Ovary (tissue), 7 donors: ENCODE measurements at regions not wholly inside any gene's neighbourhood (a gene's known extent, or its start where the extent isn't known, plus 50 kb on each side); places are given as distances from the start of the nearest gene placed in this dataset.
"Not testable (repeated sequence)": the region's sequence is repeated elsewhere in the genome, so short reads cannot be mapped to it uniquely, and the experiment has no call there.

Experiments used
- DNase-seq, 5 donors: peaks; one replicate each; pipeline ENCODE4 v3.0.0-alpha.2; 2019 to 2020
- H3K27ac ChIP-seq, 2 donors: fragments of 200-600 bp; one replicate each; pipeline versions ENCODE4 v1.5.1 to v1.8.0; 2019 to 2022
- H3K27me3 ChIP-seq: fragments of 200-600 bp; one replicate; pipeline ENCODE4 v1.8.0; 2022
- H3K36me3 ChIP-seq: fragments of 200-600 bp; sonication (generic); one replicate; pipeline ENCODE4 v1.5.1; 2019
- H3K4me1 ChIP-seq: one replicate; pipeline ENCODE4 v1.8.1; 2013; ENCODE audit warnings: mild to moderate bottlenecking, moderate library complexity; ENCODE audit not compliant: insufficient read depth
- H3K4me3 ChIP-seq: fragments of 200-600 bp; sonication (generic); one replicate; pipeline ENCODE4 v1.5.1; 2017
- H3K9me3 ChIP-seq, 2 donors: fragments of 200-600 bp in 1 of 2; sonication (generic) in 1 of 2; one replicate each; pipeline versions ENCODE4 v1.5.1 to v1.8.1; 2013 to 2019; ENCODE audit warnings: mild to moderate bottlenecking in 1 of 2, moderate library complexity in 1 of 2
- EP300 ChIP-seq: sonication (generic); formaldehyde crosslinking; IDR thresholded peaks from one replicate; pipeline ENCODE4 v1.6.1; 2017; ENCODE audit warnings: antibody characterized with exemption
- POLR2A ChIP-seq: fragments of 450-650 bp; IDR thresholded peaks from one replicate; pipeline ENCODE4 v1.6.1; 2017; ENCODE audit warnings: antibody characterized with exemption, mild to moderate bottlenecking, moderate library complexity
- WGBS, 3 donors: extraction: QIAGEN DNeasy Blood & Tissue Kit in 1 of 3; methylation state at CpG; one replicate each; pipeline versions ENCODE4 v1.1.5 to v1.1.7; 2013 to 2017; 5-methylcytosine and 5-hydroxymethylcytosine counted together
- intact Hi-C, 4 donors: fragments of 100-400 bp; cut with DNase I; formaldehyde crosslinking; loops; one replicate each; pipeline versions ENCODE4 v1.11.0 to v1.15.1; 2022 to 2023
- TF ChIP-seq, protein P1 (sequence below), 3 donors: fragments of 450-650 bp in 2 of 3; fragments of 200-600 bp in 1 of 3; IDR thresholded peaks; one replicate each; pipeline versions ENCODE4 v1.5.1 to v1.8.0; 2016 to 2022; ENCODE audit warnings: antibody characterized with exemption in 3 of 3, mild to moderate bottlenecking in 1 of 3
- donor health status: DM: no; HTN: no; CAD: no; lungs with moderate emphysema.
- donor health status: DM: no; HTN: no; CAD: no.
- donor health status: Bipolar disorder and iron deficiency.
- donor health status: DM: no; HTN: no; CAD: no.
- donor health status: DM: yes; HTN: yes; CAD: no.

- TF ChIP-seq EP300 (no peak), POLR2A (no peak)
- TF ChIP-seq, protein P1, sequence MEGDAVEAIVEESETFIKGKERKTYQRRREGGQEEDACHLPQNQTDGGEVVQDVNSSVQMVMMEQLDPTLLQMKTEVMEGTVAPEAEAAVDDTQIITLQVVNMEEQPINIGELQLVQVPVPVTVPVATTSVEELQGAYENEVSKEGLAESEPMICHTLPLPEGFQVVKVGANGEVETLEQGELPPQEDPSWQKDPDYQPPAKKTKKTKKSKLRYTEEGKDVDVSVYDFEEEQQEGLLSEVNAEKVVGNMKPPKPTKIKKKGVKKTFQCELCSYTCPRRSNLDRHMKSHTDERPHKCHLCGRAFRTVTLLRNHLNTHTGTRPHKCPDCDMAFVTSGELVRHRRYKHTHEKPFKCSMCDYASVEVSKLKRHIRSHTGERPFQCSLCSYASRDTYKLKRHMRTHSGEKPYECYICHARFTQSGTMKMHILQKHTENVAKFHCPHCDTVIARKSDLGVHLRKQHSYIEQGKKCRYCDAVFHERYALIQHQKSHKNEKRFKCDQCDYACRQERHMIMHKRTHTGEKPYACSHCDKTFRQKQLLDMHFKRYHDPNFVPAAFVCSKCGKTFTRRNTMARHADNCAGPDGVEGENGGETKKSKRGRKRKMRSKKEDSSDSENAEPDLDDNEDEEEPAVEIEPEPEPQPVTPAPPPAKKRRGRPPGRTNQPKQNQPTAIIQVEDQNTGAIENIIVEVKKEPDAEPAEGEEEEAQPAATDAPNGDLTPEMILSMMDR (IDR thresholded peaks at IDR 0.05), result no peak
These were observed 252.9 kb downstream of the ARHGAP12 start for GRCh38 chr10:31675726-31676125.

DNA sequence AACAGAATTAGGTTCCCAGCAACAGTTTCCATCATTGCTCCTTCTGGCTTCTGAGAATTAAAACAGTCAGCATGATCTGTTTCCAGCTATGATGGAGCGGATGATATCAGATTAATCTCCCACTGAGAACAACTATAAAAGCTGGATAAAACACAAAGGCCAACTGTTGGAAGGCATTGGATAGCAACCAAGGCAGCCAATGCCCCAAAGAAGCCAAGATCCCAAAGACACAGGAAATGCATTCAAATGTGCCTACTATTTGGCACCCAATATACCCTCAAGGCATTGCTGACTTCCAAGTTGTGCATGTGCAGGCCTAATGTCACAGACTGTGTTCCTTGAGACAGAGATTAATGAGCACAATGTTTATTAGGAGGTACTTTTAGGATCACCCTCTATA, 259.3 kb downstream of the ARHGAP12 start:
- H3K27ac ChIP-seq, result no peak overlapping the region
- WGBS, 3 donors, result 87 to 100% (median 96%) methylated on average over 1 of the region's 1 CpG

More at GRCh38 chr10:31675726-31676125, 252.9 kb downstream of the ARHGAP12 start:
- DNase-seq, result no peak
- intact Hi-C loops, result no loop called here
- H3K27ac ChIP-seq, result no peak overlapping the region
- H3K4me1 ChIP-seq, result no peaks in the 10 kb centered on the region
- H3K36me3 ChIP-seq, result no peaks in the 10 kb centered on the region
- no peaks in the 10 kb centered on the region for H3K27me3 ChIP-seq
- no peaks in the 10 kb centered on the region for H3K9me3 ChIP-seq
- H3K4me3 ChIP-seq, result no peak overlapping the region

DNA sequence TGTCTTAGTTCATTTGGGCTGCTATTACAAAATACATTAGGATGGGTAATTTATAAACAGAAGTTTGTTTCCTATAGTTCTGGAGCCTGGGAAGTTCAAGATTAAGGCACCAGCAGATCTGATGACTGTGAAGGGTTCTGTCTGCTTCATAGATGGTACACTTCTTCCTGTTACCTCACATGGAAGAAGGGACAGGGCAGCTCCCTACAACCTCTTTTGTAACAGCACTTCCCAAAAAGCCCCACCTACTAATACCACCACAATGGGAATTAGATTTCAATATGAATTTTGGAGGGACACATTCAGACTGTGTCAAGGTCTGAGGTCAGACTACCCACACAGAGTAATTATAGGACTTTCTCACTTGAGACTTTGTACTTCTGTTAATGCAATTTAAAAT, 260.3 kb downstream of the ARHGAP12 start:
- H3K4me3 ChIP-seq, result no peak overlapping the region
- no peaks in the 10 kb centered on the region for H3K27me3 ChIP-seq
- no peak overlapping the region for H3K27ac ChIP-seq
- no peak for DNase-seq
- no peaks in the 10 kb centered on the region for H3K4me1 ChIP-seq
- no peaks in the 10 kb centered on the region for H3K9me3 ChIP-seq
- TF ChIP-seq EP300, result no peak
- no peak for TF ChIP-seq POLR2A
- TF ChIP-seq, protein P1 (IDR thresholded peaks at IDR 0.05), result no peak
- intact Hi-C loops, result no loop called here
- no peaks in the 10 kb centered on the region for H3K36me3 ChIP-seq

More for the DNA sequence above, 259.3 kb downstream of the ARHGAP12 start:
- intact Hi-C loops, result no loop called here
- no peak for DNase-seq
- TF ChIP-seq EP300 (no peak), POLR2A (no peak)
- TF ChIP-seq, protein P1 (IDR thresholded peaks at IDR 0.05), result no peak
- H3K36me3 ChIP-seq, result no peaks in the 10 kb centered on the region
- H3K4me1 ChIP-seq, result no peaks in the 10 kb centered on the region
- H3K9me3 ChIP-seq, result no peaks in the 10 kb centered on the region
- H3K4me3 ChIP-seq, result no peak overlapping the region
- H3K27me3 ChIP-seq, result no peaks in the 10 kb centered on the region

DNA sequence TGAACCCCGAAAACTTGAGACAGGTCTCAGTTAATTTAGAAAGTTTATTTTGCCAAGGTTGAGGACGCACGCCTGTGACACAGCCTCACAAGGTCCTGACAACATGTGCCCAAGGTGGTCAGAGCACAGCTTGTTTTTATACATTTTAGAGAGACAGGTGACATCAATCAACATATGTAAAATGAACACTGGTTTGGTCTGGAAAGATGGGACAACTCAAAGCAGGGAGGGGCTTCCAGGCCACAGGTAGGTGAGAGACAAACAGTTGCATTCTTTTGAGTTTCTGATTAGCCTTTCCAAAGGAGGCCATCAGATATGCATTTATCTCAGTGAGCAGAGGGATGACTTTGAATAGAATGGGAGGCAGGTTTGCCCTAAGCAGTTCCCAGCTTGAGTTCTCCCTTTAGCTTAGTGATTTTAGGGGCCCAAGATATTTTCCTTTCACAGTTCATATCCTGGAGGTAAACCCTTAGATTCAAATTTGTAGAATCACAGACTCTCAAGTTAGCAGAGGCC, 262.8 kb downstream of the ARHGAP12 start:
- H3K4me3 ChIP-seq, intact Hi-C loops, H3K27me3 ChIP-seq, DNase-seq, H3K27ac ChIP-seq, H3K9me3 ChIP-seq, H3K4me1 ChIP-seq, H3K36me3 ChIP-seq: not testable (repeated sequence)
- WGBS, 3 donors, result 98 to 99% (median 99%) methylated on average over 3 of the region's 3 CpGs

- no peaks in the 10 kb centered on the region for H3K9me3 ChIP-seq
- no peaks in the 10 kb centered on the region for H3K27me3 ChIP-seq
- WGBS, 3 donors, result 51 to 62% (median 59%) methylated on average over 5 of the region's 5 CpGs
- H3K4me1 ChIP-seq, result no peaks in the 10 kb centered on the region
- no peak for DNase-seq
- H3K4me3 ChIP-seq, result no peak overlapping the region
- H3K27ac ChIP-seq, result no peak overlapping the region
- TF ChIP-seq EP300, result no peak
- TF ChIP-seq POLR2A, result no peak
- TF ChIP-seq, protein P1 (IDR thresholded peaks at IDR 0.05), result no peak
- intact Hi-C loops, result no loop called here
- H3K36me3 ChIP-seq, result no peaks in the 10 kb centered on the region
These were observed 263.8 kb downstream of the ARHGAP12 start for GRCh38 chr10:31664803-31665202.

DNA sequence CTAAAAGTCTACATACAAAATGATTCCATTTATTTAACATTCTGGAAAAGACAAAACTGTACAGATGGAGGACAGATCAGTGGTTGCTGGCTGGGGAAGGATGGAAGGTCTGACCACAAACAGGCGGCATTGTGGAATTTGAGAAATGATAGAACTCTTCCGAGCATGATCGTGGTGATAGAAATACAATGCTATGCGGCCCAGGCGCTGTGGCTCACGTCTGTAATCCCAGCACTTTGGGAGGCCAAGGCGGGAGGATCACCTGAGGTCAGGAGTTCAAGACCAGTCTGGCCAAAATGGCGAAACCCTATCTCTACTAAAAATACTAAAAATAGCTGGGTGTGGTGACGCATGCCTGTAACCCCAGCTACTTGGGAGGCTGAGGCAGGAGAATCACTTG, 264.6 kb downstream of the ARHGAP12 start:
- WGBS, 3 donors, result 50 to 75% (median 73%) methylated on average over 9 of the region's 9 CpGs
- intact Hi-C loops, H3K4me3 ChIP-seq, H3K27ac ChIP-seq, H3K9me3 ChIP-seq, H3K27me3 ChIP-seq, H3K4me1 ChIP-seq, H3K36me3 ChIP-seq, DNase-seq: not testable (repeated sequence)
